Liver (tissue), 3 donors: ENCODE measurements at regions not wholly inside any gene's neighbourhood (a gene's known extent, or its start where the extent isn't known, plus 50 kb on each side); places are given as distances from the start of the nearest gene placed in this dataset.

Source experiments
- CTCF ChIP-seq: fragments of 150-350 bp; IDR thresholded peaks from 2 replicates; pipeline ENCODE4 v1.5.1; 2017; ENCODE audit warnings: improper control_type of control experiment, low read depth, low read length; ENCODE audit not compliant: missing input control
- RAD21 ChIP-seq, 2 donors: IDR thresholded peaks; 2 replicates each; pipeline ENCODE4 v1.6.1; 2016; ENCODE audit warnings: antibody characterized with exemption in 2 of 2, mild to moderate bottlenecking in 2 of 2
- REST ChIP-seq: IDR thresholded peaks from 2 replicates; pipeline ENCODE4 v1.6.1; 2016; ENCODE audit warnings: antibody characterized with exemption, mild to moderate bottlenecking
- YY1 ChIP-seq: IDR thresholded peaks from 2 replicates; pipeline ENCODE4 v1.6.1; 2016; ENCODE audit warnings: antibody characterized with exemption, mild to moderate bottlenecking
- ZBTB33 ChIP-seq: IDR thresholded peaks from 2 replicates; pipeline ENCODE4 v1.6.1; 2016; ENCODE audit warnings: antibody characterized with exemption
- donor health status: healthy.
- donor health status: healthy.

DNA sequence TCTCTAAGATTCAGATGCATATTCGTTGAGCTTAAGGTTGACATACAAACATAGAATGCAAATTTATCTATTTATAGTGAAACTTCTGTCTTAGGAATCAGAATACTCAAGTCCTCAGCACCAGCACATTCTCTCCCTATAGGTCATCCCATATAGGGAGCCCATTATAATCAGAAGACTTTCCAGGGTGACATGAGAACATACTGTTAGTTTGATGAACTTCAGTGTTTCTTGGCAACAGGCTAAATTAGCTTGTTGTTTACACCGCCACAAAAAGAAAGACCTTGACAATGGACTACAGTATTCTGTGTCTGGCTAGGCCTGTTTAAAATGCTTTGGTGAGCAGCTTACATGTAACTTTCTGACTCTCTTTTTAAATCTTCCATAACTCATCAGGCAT lies 104.2 kb downstream of the TAF11L14 start:
- no peak for TF ChIP-seq RAD21 (IDR thresholded peaks at IDR 0.05)
- no peak for TF ChIP-seq YY1
- no peak for TF ChIP-seq CTCF
- TF ChIP-seq REST: no peak
- no peak for TF ChIP-seq ZBTB33
